K562 (cell line): ENCODE measurements at regions not wholly inside any gene's neighbourhood (a gene's known extent, or its start where the extent isn't known, plus 50 kb on each side); places are given as distances from the start of the nearest gene placed in this dataset.

Experiments used
- ATAC-seq: fragments of 200-7000 bp; cut with Tn5 transposase; 3 replicates; pipeline ENCODE4 v1.9.1; 2020; ENCODE audit warnings: moderate library complexity
- BruUV-seq: library from RNA; stranded (reverse); fragments of 400-500 nt; replicated peaks from 2 replicates; lab custom pipeline; 2021; lab: Mats Ljungman, UMichigan
- CTCF ChIA-PET: fragments of 300-600 bp; formaldehyde crosslinking; extraction: SDS; loops from one replicate; lab custom pipeline; 2021; ENCODE audit warnings: low intra/inter-chr PET ratio; lab: Yijun Ruan, JAX
- POLR2A ChIA-PET: fragments of 300-600, 350-650 bp; sonication (Branson Sonifier 250); formaldehyde crosslinking; extraction: SDS; loops from one replicate; lab custom pipeline; 2021; ENCODE audit warnings: antibody characterized with exemption, inconsistent platforms; lab: Yijun Ruan, JAX
- DNase-seq, 4 experiments: peaks; one replicate each; pipeline versions ENCODE4 v3.0.0 to v3.0.0-alpha.2; 2011 to 2018; ENCODE audit warnings: low spot score in 3 of 4, mixed read lengths in 3 of 4; ENCODE audit errors: extremely low read depth in 1 of 4
- FAIRE-seq: peaks from 2 replicates; lab custom pipeline; 2011; peaks lifted over from hg19 to GRCh38; lab: Jason Lieb, UNC
- H2AFZ ChIP-seq: 2 replicates; pipeline ENCODE4 v1.6.0; 2011; ENCODE audit warnings: low read depth, low read length, control low read depth, inconsistent platforms
- H3K27ac ChIP-seq: fragments of 200-600 bp; 3 replicates; pipeline ENCODE4 v1.8.0; 2011; ENCODE audit warnings: low read depth, mild to moderate bottlenecking, control low read depth, inconsistent platforms, low read length, moderate library complexity, mixed read lengths; ENCODE audit errors: extremely low read depth
- H3K27me3 ChIP-seq, 2 experiments: fragments of 300-600 bp in 1 of 2; 2 replicates in 1 of 2; 3 replicates in 1 of 2; pipeline versions ENCODE4 v1.6.0 to v1.8.0; 2011; ENCODE audit warnings: inconsistent platforms in 2 of 2, low read length in 2 of 2, mild to moderate bottlenecking in 1 of 2, mixed read lengths in 1 of 2, moderate library complexity in 1 of 2; ENCODE audit not compliant: control insufficient read depth in 2 of 2, insufficient read depth in 2 of 2
- H3K36me3 ChIP-seq: fragments of 300-600 bp; 3 replicates; pipeline ENCODE4 v1.8.0; 2011; ENCODE audit warnings: mild to moderate bottlenecking, low read length, inconsistent platforms; ENCODE audit not compliant: control insufficient read depth, insufficient read depth
- H3K4me1 ChIP-seq, 2 experiments: fragments of 200-600 bp in 1 of 2; replicated peaks in 1 of 2; 2 replicates in 1 of 2; 3 replicates in 1 of 2; pipeline versions ENCODE4 v1.5.1 to v1.8.0; 2011; ENCODE audit warnings: inconsistent platforms in 2 of 2, low read length in 2 of 2, mild to moderate bottlenecking in 1 of 2, mixed read lengths in 1 of 2, moderate library complexity in 1 of 2; ENCODE audit not compliant: control insufficient read depth in 2 of 2, insufficient read depth in 2 of 2
- H3K4me2 ChIP-seq: 2 replicates; pipeline ENCODE4 v1.6.1; 2011; ENCODE audit warnings: low read length, control low read depth, inconsistent platforms, mixed read lengths; ENCODE audit not compliant: insufficient read depth
- H3K4me3 ChIP-seq: fragments of 200-600 bp; sonication (generic), shearing (Covaris generic); 2 replicates; pipeline ENCODE4 v1.5.1; 2016; ENCODE audit warnings: control low read depth, inconsistent platforms
- H3K79me2 ChIP-seq: fragments of 200-600 bp; 3 replicates; pipeline ENCODE4 v1.8.0; 2011; ENCODE audit warnings: low read length, inconsistent platforms; ENCODE audit not compliant: control insufficient read depth, insufficient read depth
- H3K9ac ChIP-seq, 2 experiments: 2 replicates each; pipeline versions ENCODE4 v1.6.0 to v1.6.1; 2011; ENCODE audit warnings: low read depth in 2 of 2, low read length in 2 of 2, control low read depth in 1 of 2, inconsistent platforms in 1 of 2, mild to moderate bottlenecking in 1 of 2, mixed read lengths in 1 of 2; ENCODE audit not compliant: insufficient read depth in 1 of 2
- H3K9me1 ChIP-seq: one replicate; pipeline ENCODE4 v1.6.0; 2011; ENCODE audit warnings: inconsistent platforms, mild to moderate bottlenecking, low read length, moderate library complexity; ENCODE audit not compliant: control insufficient read depth, insufficient read depth
- H3K9me3 ChIP-seq: replicated peaks from 2 replicates; pipeline ENCODE4 v1.5.1; 2011; ENCODE audit warnings: low read depth, low read length, inconsistent platforms; ENCODE audit not compliant: control insufficient read depth, insufficient read depth
- H4K20me1 ChIP-seq: replicated peaks from 2 replicates; pipeline ENCODE4 v1.6.1; 2011; ENCODE audit warnings: low read length, inconsistent platforms, mixed read lengths; ENCODE audit not compliant: control insufficient read depth, insufficient read depth
- FOXJ3 ChIP-seq: sonication (generic); formaldehyde crosslinking; IDR thresholded peaks from 2 replicates; pipeline ENCODE4 v1.4.0; 2020; ENCODE audit warnings: mild to moderate bottlenecking, missing genetic modification reagents
- HNRNPLL ChIP-seq: fragments of 200-400 bp; formaldehyde crosslinking; IDR thresholded peaks from 2 replicates; pipeline ENCODE4 v1.6.1; 2017; ENCODE audit warnings: low read length, low read depth, mild to moderate bottlenecking; ENCODE audit not compliant: poor library complexity, severe bottlenecking
- NBN ChIP-seq: fragments of 450-650 bp; IDR thresholded peaks from 2 replicates; pipeline ENCODE4 v1.6.1; 2016; ENCODE audit warnings: low read depth, mild to moderate bottlenecking
- NR1H2 ChIP-seq: sonication (generic); formaldehyde crosslinking; IDR thresholded peaks from 2 replicates; pipeline ENCODE4 v1.4.0; 2020; ENCODE audit warnings: mild to moderate bottlenecking, missing genetic modification reagents
- RAD21 ChIP-seq, 2 experiments: fragments of 250-450 bp in 1 of 2; fragments of 450-650 bp in 1 of 2; sonication (Bioruptor Pico) in 1 of 2; formaldehyde crosslinking in 1 of 2; IDR thresholded peaks in 1 of 2; conservative IDR thresholded peaks in 1 of 2; 2 replicates each; pipeline versions ENCODE4 v1.4.0 to v1.8.0; 2020 to 2022; ENCODE audit warnings: mild to moderate bottlenecking in 2 of 2, moderate library complexity in 1 of 2
- RBM39 ChIP-seq: fragments of 200-400 bp; formaldehyde crosslinking; optimal IDR thresholded peaks from 2 replicates; pipeline ENCODE3; 2018; ENCODE audit warnings: low read depth, low read length
- SNAPC5 ChIP-seq: fragments of 250-450 bp; sonication (Bioruptor Pico); IDR thresholded peaks from 2 replicates; pipeline ENCODE4 v1.8.0; 2021; ENCODE audit warnings: moderate library complexity, mild to moderate bottlenecking, inconsistent platforms
- SREBF1 ChIP-seq: fragments of 150-350 bp; IDR thresholded peaks from 2 replicates; pipeline ENCODE4 v1.6.1; 2014; ENCODE audit warnings: antibody characterized with exemption, low read depth, low read length, borderline replicate concordance
- ZBTB40 ChIP-seq, 2 experiments: fragments of 450-650 bp in 1 of 2; sonication (generic) in 1 of 2; formaldehyde crosslinking in 1 of 2; IDR thresholded peaks; 2 replicates each; pipeline versions ENCODE4 v1.7.1 to v1.9.0; 2016 to 2022; ENCODE audit warnings: inconsistent platforms in 1 of 2, mild to moderate bottlenecking in 1 of 2, missing genetic modification reagents in 1 of 2
- ZNF408 ChIP-seq: fragments of 250-450 bp; sonication (Bioruptor Pico); IDR thresholded peaks from 2 replicates; pipeline ENCODE4 v1.4.0; 2020; ENCODE audit warnings: low read depth, mild to moderate bottlenecking, moderate library complexity
- WGBS: fragments of 100-300 bp; shearing (Covaris generic); methylation state at CpG from one replicate; pipeline ENCODE4 v1.1.6; 2016; ENCODE audit warnings: low coverage, mixed read lengths; ENCODE audit not compliant: insufficient coverage; ENCODE audit errors: missing lambda C conversion rate; 5-methylcytosine and 5-hydroxymethylcytosine counted together
- in situ Hi-C: fragments of 300-500 bp; cut with MboI; formaldehyde crosslinking; loops from 4 replicates; pipeline ENCODE4 v1.15.0; 2018; ENCODE audit warnings: inconsistent platforms, mixed read lengths
- intact Hi-C: fragments of 100-400 bp; cut with micrococcal nuclease; formaldehyde crosslinking; loops from 2 replicates; pipeline ENCODE4 v1.14.2; 2022

- peak; percentile 63 for ATAC-seq
- no peaks in the 10 kb centered on the region for H3K79me2 ChIP-seq
- H3K9me3 ChIP-seq, result no peaks in the 10 kb centered on the region
- H3K4me3 ChIP-seq, result no peak overlapping the region
- in situ Hi-C loops (no loop called here), intact Hi-C loops (loop anchor here (1.0 kb wide), 1 partner anchor 73 kb away; no protein-coding TSS in a partner anchor)
- FAIRE-seq, result peak; percentile 86
- H3K9me1 ChIP-seq, result no peaks in the 10 kb centered on the region
- no peak overlapping the region for H2AFZ ChIP-seq
- no peaks in the 10 kb centered on the region for H4K20me1 ChIP-seq
- H3K9ac ChIP-seq, result no peak overlapping the region
- CTCF ChIA-PET, result interaction anchor here (0.7 to 2.0 kb wide), 5 partner anchors 21 to 179 kb away, joined by 3 to 12 read pairs (median 4); no protein-coding TSS in a partner anchor
- peaks cover 14 to 23% of the 10 kb centered on the region in 2 experiments; a peak in 3 of 5 replicates for H3K27me3 ChIP-seq
- H3K36me3 ChIP-seq, result no peaks in the 10 kb centered on the region
- H3K27ac ChIP-seq, result no peak overlapping the region
- BruUV-seq, result no TSS peak
- POLR2A ChIA-PET, result no interaction called here
- H3K4me1 ChIP-seq, result no peaks in the 10 kb centered on the region
- WGBS, result 1% methylated on average over 7 of the region's 7 CpGs
- no peak overlapping the region for H3K4me2 ChIP-seq
- peak in 1 of 4 experiments; percentile 41 for DNase-seq
- no peak for TF ChIP-seq ZNF408
- TF ChIP-seq NR1H2 (CRISPR knock-in tag), result no peak
- 0 out of 2 replicates have a peak, but pooled peaks have one; percentile 15 for TF ChIP-seq ZBTB40 (IDR thresholded peaks at IDR 0.05)
- TF ChIP-seq ZBTB40 (CRISPR knock-in tag; IDR thresholded peaks at IDR 0.05), result no peak
- no peak for TF ChIP-seq SNAPC5 (CRISPR knock-in tag)
- no peak for TF ChIP-seq HNRNPLL
- TF ChIP-seq FOXJ3 (CRISPR knock-in tag), result no peak
- TF ChIP-seq RAD21 (CRISPR knock-in tag; conservative IDR thresholded peaks at IDR 0.05 in 1 of 2, IDR thresholded peaks at IDR 0.05 in 1 of 2), result peak; percentile 50 to 81
- no peak for TF ChIP-seq RBM39
- no peak for TF ChIP-seq SREBF1
- TF ChIP-seq NBN, result no peak
Measured at GRCh38 chr7:149669121-149669818, 104.1 kb downstream of the ZNF467 start.
